ENCODE measurements at regions not wholly inside any gene's neighbourhood (a gene's known extent, or its start where the extent isn't known, plus 50 kb on each side); places are given as distances from the start of the nearest gene placed in this dataset.

DNA sequence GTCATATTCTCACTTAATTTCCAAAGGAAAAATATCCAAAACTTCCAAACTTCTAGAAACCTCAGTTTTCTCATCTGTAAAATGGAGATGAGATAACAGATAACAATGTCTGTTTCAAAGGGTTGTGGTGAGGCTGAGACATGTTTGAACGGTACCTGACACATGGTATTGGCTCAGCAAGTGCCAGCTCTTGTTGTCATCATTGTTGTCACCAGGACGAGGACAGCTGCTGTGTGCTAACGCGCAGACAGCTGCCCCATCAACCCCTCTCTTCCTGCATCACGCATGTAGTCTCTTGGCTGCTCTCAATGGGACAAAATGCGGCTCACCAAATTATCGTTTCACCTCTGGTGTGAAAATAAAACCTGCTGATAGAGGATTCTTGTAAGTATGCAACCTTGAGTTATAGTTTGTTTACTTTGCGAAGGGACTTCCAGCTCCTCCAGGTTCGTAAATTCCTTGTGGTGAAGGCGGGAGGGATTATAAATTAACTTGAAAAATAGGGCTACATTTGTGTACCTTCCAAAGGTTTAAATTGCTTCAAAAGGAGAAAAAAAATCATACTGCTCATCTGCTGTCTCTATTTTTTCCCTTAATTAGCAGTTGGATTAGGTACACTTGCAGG, 605.4 kb downstream of the BCL11A start:
- no peaks in the 10 kb centered on the region for H3K4me1 Mint-ChIP-seq
- peaks cover 5% of the 10 kb centered on the region for H3K27me3 Mint-ChIP-seq
- DNase-seq (no peak), ATAC-seq (ENCODE audit: low read depth) (no peak)
- WGBS (ENCODE audit: insufficient coverage) = 96% methylated on average over 2 of the region's 10 CpGs
- H3K9me3 Mint-ChIP-seq (ENCODE audit: insufficient read depth) = no peaks in the 10 kb centered on the region
- H3K27ac Mint-ChIP-seq = no peak overlapping the region
- Histone ChIP-seq H3K9ac (ENCODE audit: low read length) (no peak overlapping the region), H3K9me3 (ENCODE audit: control extremely low read depth in 1 of 3, control insufficient read depth in 2 of 3, insufficient read depth in 1 of 3, low read length in 2 of 3) (no peaks in the 10 kb centered on the region), H3K79me2 (ENCODE audit: control insufficient read depth, insufficient read depth, low read length) (no peaks in the 10 kb centered on the region), H3K36me3 (replicated peaks in 1 of 2; ENCODE audit: control extremely low read depth in 1 of 2, control insufficient read depth in 1 of 2, extremely low read depth in 1 of 2, insufficient read depth in 2 of 2, low read length in 1 of 2) (no peaks in the 10 kb centered on the region), H2AFZ (ENCODE audit: insufficient read depth, low read depth, low read length, poor library complexity, severe bottlenecking) (no peak overlapping the region), H3K4me1 (ENCODE audit: control insufficient read depth in 2 of 2, insufficient read depth in 2 of 2, low read length in 2 of 2) (no peaks in the 10 kb centered on the region), H4K20me1 (ENCODE audit: control insufficient read depth, insufficient read depth, low read length, poor library complexity, severe bottlenecking) (no peaks in the 10 kb centered on the region), H3K4me3 (ENCODE audit: control extremely low read depth in 1 of 5, extremely low read depth in 1 of 5, insufficient read depth in 1 of 5, low read depth in 2 of 5, low read length in 4 of 5) (no peak overlapping the region), H3K27me3 (replicated peaks in 1 of 4; ENCODE audit: control extremely low read depth in 1 of 4, control insufficient read depth in 3 of 4, insufficient read depth in 4 of 4, low read length in 3 of 4) (no peaks in the 10 kb centered on the region), H3K27ac (ENCODE audit: low read length in 2 of 2) (no peak overlapping the region), H3K4me2 (replicated peaks; ENCODE audit: low read depth, low read length, poor library complexity, severe bottlenecking) (no peak overlapping the region)
- CTCF ChIA-PET = no interaction called here
- no peak overlapping the region for H3K4me3 Mint-ChIP-seq
- intact Hi-C loops (cut with micrococcal nuclease) = no loop called here
- TF ChIP-seq, protein P1, sequence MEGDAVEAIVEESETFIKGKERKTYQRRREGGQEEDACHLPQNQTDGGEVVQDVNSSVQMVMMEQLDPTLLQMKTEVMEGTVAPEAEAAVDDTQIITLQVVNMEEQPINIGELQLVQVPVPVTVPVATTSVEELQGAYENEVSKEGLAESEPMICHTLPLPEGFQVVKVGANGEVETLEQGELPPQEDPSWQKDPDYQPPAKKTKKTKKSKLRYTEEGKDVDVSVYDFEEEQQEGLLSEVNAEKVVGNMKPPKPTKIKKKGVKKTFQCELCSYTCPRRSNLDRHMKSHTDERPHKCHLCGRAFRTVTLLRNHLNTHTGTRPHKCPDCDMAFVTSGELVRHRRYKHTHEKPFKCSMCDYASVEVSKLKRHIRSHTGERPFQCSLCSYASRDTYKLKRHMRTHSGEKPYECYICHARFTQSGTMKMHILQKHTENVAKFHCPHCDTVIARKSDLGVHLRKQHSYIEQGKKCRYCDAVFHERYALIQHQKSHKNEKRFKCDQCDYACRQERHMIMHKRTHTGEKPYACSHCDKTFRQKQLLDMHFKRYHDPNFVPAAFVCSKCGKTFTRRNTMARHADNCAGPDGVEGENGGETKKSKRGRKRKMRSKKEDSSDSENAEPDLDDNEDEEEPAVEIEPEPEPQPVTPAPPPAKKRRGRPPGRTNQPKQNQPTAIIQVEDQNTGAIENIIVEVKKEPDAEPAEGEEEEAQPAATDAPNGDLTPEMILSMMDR (IDR thresholded peaks at IDR 0.05) = no peak
- TF ChIP-seq EZH2 (IDR thresholded peaks at IDR 0.05; ENCODE audit: borderline replicate concordance, insufficient read depth, low read depth, low read length, poor library complexity, severe bottlenecking) = no peak
- POLR2A ChIA-PET = no interaction called here

- Mint-ChIP-seq H3K4me1 (no peaks in the 10 kb centered on the region), H3K27ac (no peak overlapping the region), H3K4me3 (no peak overlapping the region), H3K27me3 (peaks cover 5% of the 10 kb centered on the region), H3K9me3 (ENCODE audit: insufficient read depth) (no peaks in the 10 kb centered on the region)
- ATAC-seq (ENCODE audit: low read depth) (no peak), DNase-seq (no peak)
- Histone ChIP-seq H3K4me2 (replicated peaks; ENCODE audit: low read depth, low read length, poor library complexity, severe bottlenecking) (no peak overlapping the region), H3K4me3 (ENCODE audit: control extremely low read depth in 1 of 5, extremely low read depth in 1 of 5, insufficient read depth in 1 of 5, low read depth in 2 of 5, low read length in 4 of 5) (no peak overlapping the region), H4K20me1 (ENCODE audit: control insufficient read depth, insufficient read depth, low read length, poor library complexity, severe bottlenecking) (no peaks in the 10 kb centered on the region), H3K4me1 (ENCODE audit: control insufficient read depth in 2 of 2, insufficient read depth in 2 of 2, low read length in 2 of 2) (no peaks in the 10 kb centered on the region), H3K9ac (ENCODE audit: low read length) (no peak overlapping the region), H3K27ac (ENCODE audit: low read length in 2 of 2) (no peak overlapping the region), H3K79me2 (ENCODE audit: control insufficient read depth, insufficient read depth, low read length) (no peaks in the 10 kb centered on the region), H3K27me3 (replicated peaks in 1 of 4; ENCODE audit: control extremely low read depth in 1 of 4, control insufficient read depth in 3 of 4, insufficient read depth in 4 of 4, low read length in 3 of 4) (no peaks in the 10 kb centered on the region), H3K9me3 (ENCODE audit: control extremely low read depth in 1 of 3, control insufficient read depth in 2 of 3, insufficient read depth in 1 of 3, low read length in 2 of 3) (no peaks in the 10 kb centered on the region), H3K36me3 (replicated peaks in 1 of 2; ENCODE audit: control extremely low read depth in 1 of 2, control insufficient read depth in 1 of 2, extremely low read depth in 1 of 2, insufficient read depth in 2 of 2, low read length in 1 of 2) (no peaks in the 10 kb centered on the region), H2AFZ (ENCODE audit: insufficient read depth, low read depth, low read length, poor library complexity, severe bottlenecking) (no peak overlapping the region)
- intact Hi-C loops (cut with micrococcal nuclease) = no loop called here
- no CpG with 5 or more reads among the region's 3 CpGs for WGBS (ENCODE audit: insufficient coverage)
- ChIA-PET POLR2A (no interaction called here), CTCF (no interaction called here)
- TF ChIP-seq EZH2 (IDR thresholded peaks at IDR 0.05; ENCODE audit: borderline replicate concordance, insufficient read depth, low read depth, low read length, poor library complexity, severe bottlenecking) = no peak
- TF ChIP-seq, protein P1 (IDR thresholded peaks at IDR 0.05) = no peak
Observed at GRCh38 chr2:59947209-59947608, 606.2 kb downstream of the BCL11A start.
